Osteoblast (primary cell): ENCODE measurements at regions not wholly inside any gene's neighbourhood (a gene's known extent, or its start where the extent isn't known, plus 50 kb on each side); places are given as distances from the start of the nearest gene placed in this dataset.

Experiments
- DNase-seq: peaks from one replicate; pipeline ENCODE4 v3.0.0; 2011; ENCODE audit warnings: low spot score, mixed read lengths; ENCODE audit not compliant: insufficient read length; ENCODE audit errors: missing footprints
- H2AFZ ChIP-seq: 2 replicates; pipeline ENCODE4 v1.6.0; 2011; ENCODE audit warnings: mild to moderate bottlenecking, low read length
- H3K27ac ChIP-seq: 2 replicates; pipeline ENCODE4 v1.5.1; 2011; ENCODE audit warnings: mild to moderate bottlenecking, low read depth, low read length, moderate library complexity
- H3K27me3 ChIP-seq: 2 replicates; pipeline ENCODE4 v1.6.0; 2012; ENCODE audit warnings: mild to moderate bottlenecking, control low read depth, inconsistent platforms, low read length, moderate library complexity; ENCODE audit not compliant: insufficient read depth
- H3K36me3 ChIP-seq: 2 replicates; pipeline ENCODE4 v1.5.1; 2011; ENCODE audit warnings: mild to moderate bottlenecking, low read length, control low read depth, moderate library complexity; ENCODE audit not compliant: insufficient read depth
- H3K4me1 ChIP-seq: 2 replicates; pipeline ENCODE4 v1.5.1; 2011; ENCODE audit warnings: mild to moderate bottlenecking, low read length, control low read depth, moderate library complexity; ENCODE audit not compliant: insufficient read depth
- H3K4me2 ChIP-seq: 2 replicates; pipeline ENCODE4 v1.6.0; 2011; ENCODE audit warnings: mild to moderate bottlenecking, low read length; ENCODE audit not compliant: insufficient read depth
- H3K4me3 ChIP-seq: fragments of 200-600 bp; sonication (generic); 3 replicates; pipeline ENCODE4 v1.5.1; 2012; ENCODE audit warnings: mild to moderate bottlenecking, low read length, inconsistent platforms; ENCODE audit not compliant: insufficient read depth
- H3K79me2 ChIP-seq: 2 replicates; pipeline ENCODE4 v1.6.0; 2012; ENCODE audit warnings: mild to moderate bottlenecking, low read length, control low read depth, inconsistent platforms; ENCODE audit not compliant: insufficient read depth
- H3K9me3 ChIP-seq: 2 replicates; pipeline ENCODE4 v1.5.1; 2011; ENCODE audit warnings: low read depth, low read length, control low read depth
- H4K20me1 ChIP-seq: 2 replicates; pipeline ENCODE4 v1.6.0; 2012; ENCODE audit warnings: mild to moderate bottlenecking, low read length, control low read depth; ENCODE audit not compliant: insufficient read depth
- TF ChIP-seq, protein P1 (sequence below): IDR thresholded peaks from 2 replicates; pipeline ENCODE4 v1.5.1; 2011; ENCODE audit warnings: mild to moderate bottlenecking, low read depth, low read length, moderate library complexity; ENCODE audit errors: extremely low read depth

DNA sequence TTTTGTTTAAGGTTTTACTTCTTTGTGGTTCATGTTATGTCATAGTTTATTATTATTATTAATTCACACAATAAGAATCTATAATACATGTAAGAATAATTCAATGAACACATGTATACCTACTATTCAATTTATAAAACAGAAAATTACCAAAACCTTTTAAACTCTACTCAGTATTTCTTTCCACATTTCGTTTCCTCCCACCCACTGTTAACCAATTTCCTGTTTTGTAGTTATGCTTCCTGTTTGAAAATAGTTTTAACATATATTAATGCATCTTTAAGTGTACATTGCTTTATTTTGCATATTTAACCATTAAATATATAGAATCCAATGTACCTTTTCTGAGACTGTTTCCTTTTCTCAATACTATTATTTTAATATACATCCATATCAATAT lies 397.9 kb upstream of the SPTLC3 start:
- Histone ChIP-seq H3K4me3 (no peak overlapping the region), H3K79me2 (no peaks in the 10 kb centered on the region), H4K20me1 (no peaks in the 10 kb centered on the region), H3K27me3 (no peaks in the 10 kb centered on the region), H3K36me3 (no peaks in the 10 kb centered on the region), H2AFZ (no peak overlapping the region), H3K27ac (no peak overlapping the region), H3K9me3 (no peaks in the 10 kb centered on the region), H3K4me2 (no peak overlapping the region), H3K4me1 (no peaks in the 10 kb centered on the region)
- TF ChIP-seq, protein P1, sequence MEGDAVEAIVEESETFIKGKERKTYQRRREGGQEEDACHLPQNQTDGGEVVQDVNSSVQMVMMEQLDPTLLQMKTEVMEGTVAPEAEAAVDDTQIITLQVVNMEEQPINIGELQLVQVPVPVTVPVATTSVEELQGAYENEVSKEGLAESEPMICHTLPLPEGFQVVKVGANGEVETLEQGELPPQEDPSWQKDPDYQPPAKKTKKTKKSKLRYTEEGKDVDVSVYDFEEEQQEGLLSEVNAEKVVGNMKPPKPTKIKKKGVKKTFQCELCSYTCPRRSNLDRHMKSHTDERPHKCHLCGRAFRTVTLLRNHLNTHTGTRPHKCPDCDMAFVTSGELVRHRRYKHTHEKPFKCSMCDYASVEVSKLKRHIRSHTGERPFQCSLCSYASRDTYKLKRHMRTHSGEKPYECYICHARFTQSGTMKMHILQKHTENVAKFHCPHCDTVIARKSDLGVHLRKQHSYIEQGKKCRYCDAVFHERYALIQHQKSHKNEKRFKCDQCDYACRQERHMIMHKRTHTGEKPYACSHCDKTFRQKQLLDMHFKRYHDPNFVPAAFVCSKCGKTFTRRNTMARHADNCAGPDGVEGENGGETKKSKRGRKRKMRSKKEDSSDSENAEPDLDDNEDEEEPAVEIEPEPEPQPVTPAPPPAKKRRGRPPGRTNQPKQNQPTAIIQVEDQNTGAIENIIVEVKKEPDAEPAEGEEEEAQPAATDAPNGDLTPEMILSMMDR, result no peak
- DNase-seq, result no peak

DNA sequence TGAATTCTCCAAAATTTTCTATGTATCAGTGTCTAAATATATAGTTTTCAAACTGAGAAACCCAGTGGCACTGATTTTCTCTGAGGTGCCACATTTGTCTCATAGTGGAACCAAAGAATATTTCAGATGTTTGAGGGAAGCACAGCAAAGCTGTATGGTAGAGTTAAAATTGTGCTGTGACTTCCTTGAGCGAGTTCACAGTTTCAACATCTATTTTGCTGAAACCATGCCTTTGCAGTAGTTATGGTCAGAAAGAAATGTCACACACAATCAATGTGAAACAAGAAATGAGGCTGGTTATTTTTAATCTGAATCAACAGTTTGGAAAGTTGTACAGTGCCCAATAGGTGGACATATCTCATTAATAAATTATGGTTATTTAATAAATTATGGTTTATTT lies 394.0 kb upstream of the SPTLC3 start:
- no peak overlapping the region for H2AFZ ChIP-seq

GRCh38 chr20:12617076-12617475 lies 391.7 kb upstream of the SPTLC3 start:
- Histone ChIP-seq H3K4me2 (no peak overlapping the region), H3K36me3 (no peaks in the 10 kb centered on the region), H3K27ac (no peak overlapping the region), H3K4me1 (no peaks in the 10 kb centered on the region), H3K4me3 (no peak overlapping the region), H4K20me1 (no peaks in the 10 kb centered on the region), H3K79me2 (no peaks in the 10 kb centered on the region), H3K9me3 (peaks cover 9% of the 10 kb centered on the region), H3K27me3 (no peaks in the 10 kb centered on the region), H2AFZ (no peak overlapping the region)
- no peak for DNase-seq
- TF ChIP-seq, protein P1, result no peak

More for the DNA sequence above, 394.0 kb upstream of the SPTLC3 start:
- no peaks in the 10 kb centered on the region for H3K36me3 ChIP-seq
- no peak overlapping the region for H3K4me2 ChIP-seq
- H3K9me3 ChIP-seq, result peaks cover 9% of the 10 kb centered on the region
- no peaks in the 10 kb centered on the region for H3K4me1 ChIP-seq
- no peaks in the 10 kb centered on the region for H3K27me3 ChIP-seq
- H3K27ac ChIP-seq, result no peak overlapping the region
- no peaks in the 10 kb centered on the region for H3K79me2 ChIP-seq
- DNase-seq, result no peak
- no peak overlapping the region for H3K4me3 ChIP-seq
- TF ChIP-seq, protein P1, result no peak
- no peaks in the 10 kb centered on the region for H4K20me1 ChIP-seq

GRCh38 chr20:12623870-12624269 lies 384.9 kb upstream of the SPTLC3 start:
- TF ChIP-seq, protein P1, result no peak
- no peaks in the 10 kb centered on the region for H3K36me3 ChIP-seq
- no peak for DNase-seq
- H3K27ac ChIP-seq, result no peak overlapping the region
- no peaks in the 10 kb centered on the region for H3K9me3 ChIP-seq
- H2AFZ ChIP-seq, result no peak overlapping the region
- H3K4me1 ChIP-seq, result no peaks in the 10 kb centered on the region
- no peaks in the 10 kb centered on the region for H4K20me1 ChIP-seq
- H3K4me3 ChIP-seq, result no peak overlapping the region
- H3K79me2 ChIP-seq, result no peaks in the 10 kb centered on the region
- no peaks in the 10 kb centered on the region for H3K27me3 ChIP-seq
- no peak overlapping the region for H3K4me2 ChIP-seq
